DOHH2 (cell line): ENCODE measurements at regions not wholly inside any gene's neighbourhood (a gene's known extent, or its start where the extent isn't known, plus 50 kb on each side); places are given as distances from the start of the nearest gene placed in this dataset.

ENCODE experiments used
- H3F3A ChIP-seq: fragments of 200-600 bp; sonication (generic), shearing (Covaris generic); 2 replicates; pipeline ENCODE4 v1.6.0; 2016; ENCODE audit warnings: antibody characterized with exemption, mild to moderate bottlenecking; ENCODE audit not compliant: control insufficient read depth, insufficient read depth
- H3K27ac ChIP-seq: fragments of 200-600 bp; sonication (generic); 2 replicates; pipeline ENCODE4 v1.5.1; 2014; ENCODE audit warnings: low read depth, mild to moderate bottlenecking, low read length, moderate library complexity
- H3K27me3 ChIP-seq: fragments of 200-600 bp; sonication (generic); 2 replicates; pipeline ENCODE4 v1.6.1; 2014; ENCODE audit warnings: mild to moderate bottlenecking, low read length, mixed read lengths; ENCODE audit not compliant: control insufficient read depth
- H3K36me3 ChIP-seq: fragments of 200-600 bp; sonication (generic); 2 replicates; pipeline ENCODE4 v1.6.1; 2014; ENCODE audit warnings: mild to moderate bottlenecking, low read length, moderate library complexity, mixed read lengths; ENCODE audit not compliant: control insufficient read depth
- H3K4me1 ChIP-seq: fragments of 200-600 bp; sonication (generic); 2 replicates; pipeline ENCODE4 v1.6.1; 2014; ENCODE audit warnings: mild to moderate bottlenecking, low read length, mixed read lengths; ENCODE audit not compliant: control insufficient read depth
- H3K4me2 ChIP-seq: fragments of 200-600 bp; sonication (generic); 2 replicates; pipeline ENCODE4 v1.6.0; 2014; ENCODE audit warnings: mild to moderate bottlenecking, low read length, moderate library complexity
- H3K4me3 ChIP-seq: fragments of 200-600 bp; sonication (generic); 2 replicates; pipeline ENCODE4 v1.5.1; 2014; ENCODE audit warnings: mild to moderate bottlenecking, low read length, mixed read lengths
- H3K79me2 ChIP-seq: fragments of 200-600 bp; sonication (generic); 2 replicates; pipeline ENCODE4 v1.6.1; 2014; ENCODE audit warnings: mild to moderate bottlenecking, low read length, mixed read lengths; ENCODE audit not compliant: control insufficient read depth
- H3K9me2 ChIP-seq: fragments of 200-600 bp; sonication (generic); replicated peaks from 2 replicates; pipeline ENCODE4 v1.6.1; 2014; ENCODE audit warnings: mild to moderate bottlenecking, low read length, mixed read lengths; ENCODE audit not compliant: control insufficient read depth
- H3K9me3 ChIP-seq: fragments of 200-600 bp; sonication (generic); 2 replicates; pipeline ENCODE4 v1.6.1; 2014; ENCODE audit warnings: antibody characterized with exemption, low read length, mixed read lengths; ENCODE audit not compliant: control insufficient read depth, insufficient read depth
- H4K20me1 ChIP-seq: fragments of 200-600 bp; sonication (generic); 2 replicates; pipeline ENCODE4 v1.6.0; 2014; ENCODE audit warnings: low read depth, mild to moderate bottlenecking, antibody characterized with exemption, low read length, moderate library complexity; ENCODE audit not compliant: control insufficient read depth, insufficient read depth
- CTCF ChIP-seq: fragments of 200-600 bp; sonication (generic); IDR thresholded peaks from one replicate; pipeline ENCODE4 v1.5.1; 2014; ENCODE audit warnings: antibody characterized with exemption, mild to moderate bottlenecking, low read depth, low read length; ENCODE audit not compliant: poor library complexity, severe bottlenecking
- EZH2phosphoT487 ChIP-seq: fragments of 200-600 bp; sonication (generic); IDR thresholded peaks from 2 replicates; pipeline ENCODE4 v1.6.1; 2017; ENCODE audit warnings: borderline replicate concordance, mild to moderate bottlenecking, antibody characterized with exemption, low read length, moderate library complexity, mixed read lengths

GRCh38 chr3:65045138-65045537, 357.3 kb upstream of the ADAMTS9 start:
- no peaks in the 10 kb centered on the region for H3F3A ChIP-seq
- no peaks in the 10 kb centered on the region for H3K36me3 ChIP-seq
- no peaks in the 10 kb centered on the region for H4K20me1 ChIP-seq
- H3K9me2 ChIP-seq: no peaks in the 10 kb centered on the region
- H3K4me3 ChIP-seq: no peak overlapping the region
- no peaks in the 10 kb centered on the region for H3K4me1 ChIP-seq
- no peaks in the 10 kb centered on the region for H3K27me3 ChIP-seq
- no peaks in the 10 kb centered on the region for H3K9me3 ChIP-seq
- no peaks in the 10 kb centered on the region for H3K79me2 ChIP-seq
- no peak overlapping the region for H3K4me2 ChIP-seq
- H3K27ac ChIP-seq: no peak overlapping the region
- TF ChIP-seq CTCF (no peak), EZH2phosphoT487 (no peak)

GRCh38 chr3:65044401-65044800, 356.6 kb upstream of the ADAMTS9 start:
- TF ChIP-seq CTCF (no peak), EZH2phosphoT487 (no peak)
- H3K36me3 ChIP-seq: no peaks in the 10 kb centered on the region
- no peaks in the 10 kb centered on the region for H3K27me3 ChIP-seq
- H3K9me2 ChIP-seq: no peaks in the 10 kb centered on the region
- no peaks in the 10 kb centered on the region for H3K4me1 ChIP-seq
- no peaks in the 10 kb centered on the region for H3F3A ChIP-seq
- no peak overlapping the region for H3K4me2 ChIP-seq
- H3K9me3 ChIP-seq: no peaks in the 10 kb centered on the region
- H3K79me2 ChIP-seq: no peaks in the 10 kb centered on the region
- H3K27ac ChIP-seq: no peak overlapping the region
- no peaks in the 10 kb centered on the region for H4K20me1 ChIP-seq
- no peak overlapping the region for H3K4me3 ChIP-seq

- Histone ChIP-seq H3K9me3 (no peaks in the 10 kb centered on the region), H3K4me3 (no peak overlapping the region), H3K4me2 (no peak overlapping the region), H3K27ac (no peak overlapping the region), H3K4me1 (no peaks in the 10 kb centered on the region), H3F3A (no peaks in the 10 kb centered on the region), H3K36me3 (no peaks in the 10 kb centered on the region), H4K20me1 (no peaks in the 10 kb centered on the region), H3K9me2 (no peaks in the 10 kb centered on the region), H3K79me2 (no peaks in the 10 kb centered on the region), H3K27me3 (no peaks in the 10 kb centered on the region)
- no peak for TF ChIP-seq EZH2phosphoT487
- TF ChIP-seq CTCF: no peak
These were observed 354.9 kb upstream of the ADAMTS9 start for GRCh38 chr3:65042675-65043074.

GRCh38 chr3:65039754-65040210, 352.0 kb upstream of the ADAMTS9 start:
- H3K4me2 ChIP-seq: no peak overlapping the region
- no peaks in the 10 kb centered on the region for H3K4me1 ChIP-seq
- H4K20me1 ChIP-seq: no peaks in the 10 kb centered on the region
- H3F3A ChIP-seq: no peaks in the 10 kb centered on the region
- H3K79me2 ChIP-seq: no peaks in the 10 kb centered on the region
- H3K27ac ChIP-seq: no peak overlapping the region
- no peak overlapping the region for H3K4me3 ChIP-seq
- TF ChIP-seq EZH2phosphoT487 (no peak), CTCF (no peak)
- H3K36me3 ChIP-seq: no peaks in the 10 kb centered on the region
- no peaks in the 10 kb centered on the region for H3K27me3 ChIP-seq
- no peaks in the 10 kb centered on the region for H3K9me3 ChIP-seq
- no peaks in the 10 kb centered on the region for H3K9me2 ChIP-seq
